ENCODE measurements at regions not wholly inside any gene's neighbourhood (a gene's known extent, or its start where the extent isn't known, plus 50 kb on each side); places are given as distances from the start of the nearest gene placed in this dataset.
"Not testable (repeated sequence)": the region's sequence is repeated elsewhere in the genome, so short reads cannot be mapped to it uniquely, and the experiment has no call there.

DNA sequence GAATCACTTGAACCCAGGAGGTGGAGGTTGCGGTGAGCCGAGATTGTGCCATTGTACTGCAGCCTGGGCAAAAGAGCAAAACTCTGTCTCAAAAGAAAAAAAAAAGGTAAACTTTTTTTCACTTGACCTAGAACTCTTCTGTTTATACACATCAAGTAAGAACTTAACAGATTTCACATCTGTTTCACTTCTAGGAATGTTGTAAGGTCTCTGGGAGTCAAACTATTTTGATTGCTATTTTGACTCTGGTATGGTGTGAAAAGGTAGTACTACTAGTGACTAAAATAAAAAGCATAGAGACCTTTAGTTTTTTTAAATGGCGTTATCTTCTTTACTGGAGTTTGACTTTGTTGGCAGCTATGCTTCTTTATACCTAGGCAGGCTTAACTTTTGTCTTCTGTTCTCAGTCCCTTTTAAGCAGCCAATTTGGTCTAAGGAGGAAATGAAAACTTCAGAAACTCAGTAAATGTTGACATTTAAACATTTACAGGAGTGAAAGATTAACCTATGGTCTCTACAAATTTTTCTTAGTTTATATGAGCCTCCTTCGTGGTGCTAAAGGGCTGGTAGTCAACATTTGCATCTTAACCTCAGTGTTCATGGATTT, 84.7 kb downstream of the METTL2B start:
- not testable (repeated sequence) for DNase-seq

DNA sequence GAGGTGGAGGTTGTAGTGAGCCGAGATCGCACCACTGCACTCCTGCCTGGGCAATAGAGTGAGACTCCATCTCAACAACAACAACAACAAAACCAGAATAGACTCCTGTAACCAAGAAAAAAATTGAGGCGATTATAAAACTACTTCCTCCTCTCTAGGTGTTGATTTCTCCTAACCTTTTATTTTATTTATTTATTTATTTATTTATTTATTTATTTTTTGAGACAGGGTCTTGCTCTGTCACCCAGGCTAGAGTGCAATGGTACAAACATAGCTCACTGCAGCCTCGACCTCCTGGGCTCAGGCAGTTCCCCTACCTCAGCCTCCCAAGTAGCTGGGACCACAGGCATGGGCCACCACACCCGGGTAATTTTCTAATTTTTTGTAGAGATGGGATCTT, 86.2 kb downstream of the METTL2B start:
- DNase-seq = not testable (repeated sequence)

DNA sequence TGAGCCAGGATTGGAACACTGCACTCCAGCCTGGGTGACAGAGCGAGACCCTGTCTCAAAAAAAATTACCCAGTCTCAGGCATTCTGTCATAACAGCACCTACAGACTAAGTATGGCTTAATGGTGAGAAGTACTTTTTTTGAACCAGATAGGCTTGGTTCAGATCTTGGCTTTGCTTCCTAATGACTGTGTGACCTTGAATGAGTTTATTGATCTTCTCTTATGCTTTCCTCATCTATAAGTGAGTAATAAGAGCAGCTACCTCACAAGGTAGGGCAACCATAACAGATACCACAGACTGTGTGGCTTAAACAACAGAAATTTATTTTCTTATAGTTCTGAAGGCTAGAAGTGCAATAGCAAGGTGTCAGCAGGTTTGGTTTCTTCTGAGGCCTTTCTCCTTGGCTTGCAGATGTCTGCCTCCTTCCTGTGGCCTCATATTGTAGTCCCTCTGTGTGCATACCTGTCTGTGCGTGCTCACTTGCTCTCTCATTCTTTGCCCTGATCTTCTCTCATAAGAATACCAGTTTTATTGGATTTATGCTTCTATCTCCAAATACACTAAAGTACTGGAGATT, 87.7 kb downstream of the METTL2B start:
- DNase-seq = not testable (repeated sequence)

DNA sequence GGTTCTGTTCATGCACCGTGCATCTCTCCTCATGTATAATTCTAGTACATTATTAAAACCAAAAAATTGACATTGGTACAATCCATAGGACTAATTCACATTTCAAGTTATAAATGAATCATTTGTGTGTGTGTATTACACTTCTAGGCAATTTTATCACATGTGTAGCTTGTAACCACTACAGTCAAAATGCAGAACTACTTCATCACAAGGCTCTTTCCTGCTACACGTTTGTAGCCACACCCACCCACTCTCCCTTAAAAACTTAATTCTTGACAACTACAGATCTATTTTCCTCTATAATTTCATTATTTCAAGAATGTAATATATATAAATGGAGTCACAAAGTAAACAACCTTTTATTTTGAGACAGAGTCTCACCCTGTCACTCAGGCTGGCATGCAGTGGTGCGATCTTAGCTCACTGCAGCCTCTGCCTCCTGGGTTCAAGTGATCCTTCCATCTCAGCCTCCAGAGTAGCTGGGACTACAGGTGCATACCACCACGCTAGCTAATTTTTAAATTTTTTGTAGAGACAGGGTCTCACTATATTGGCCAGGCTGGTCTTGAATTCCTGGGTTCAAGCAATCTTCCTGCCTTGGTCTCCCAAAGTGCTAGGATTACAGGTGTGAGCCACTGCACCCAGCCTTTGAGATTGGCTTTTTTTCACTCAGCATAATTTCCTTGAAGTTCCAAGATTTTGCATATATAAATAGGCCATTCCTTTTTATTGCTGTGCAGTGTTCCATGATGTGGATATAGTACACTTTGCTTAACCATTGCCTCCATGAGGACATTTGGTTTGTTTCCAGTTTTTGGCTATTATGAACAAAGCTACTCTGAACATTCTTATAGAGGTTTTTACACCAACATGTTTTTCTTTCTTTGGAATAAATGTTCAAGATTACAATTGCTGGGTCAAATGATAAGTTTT, 88.7 kb downstream of the METTL2B start:
- not testable (repeated sequence) for DNase-seq

DNA sequence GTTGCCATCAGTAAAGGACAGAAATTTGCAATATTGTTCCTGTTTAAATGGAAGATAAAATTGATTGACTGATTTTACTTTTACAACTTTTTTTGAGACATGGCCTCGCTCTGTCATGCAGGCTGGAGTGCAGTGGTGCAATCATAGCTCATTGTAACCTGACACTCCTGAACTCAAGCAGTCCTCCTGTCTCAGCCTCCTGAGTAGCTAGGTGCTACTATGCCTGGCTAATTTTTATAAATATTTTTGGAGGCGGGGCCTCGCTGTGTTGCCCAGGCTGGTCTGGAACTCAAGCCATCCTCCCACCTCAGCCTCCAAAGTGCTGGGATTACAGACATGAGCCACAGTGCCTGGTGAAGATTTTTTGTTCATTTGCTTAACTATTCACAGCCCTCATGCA, 96.8 kb upstream of the GARIN1A start:
- DNase-seq = not testable (repeated sequence)

DNA sequence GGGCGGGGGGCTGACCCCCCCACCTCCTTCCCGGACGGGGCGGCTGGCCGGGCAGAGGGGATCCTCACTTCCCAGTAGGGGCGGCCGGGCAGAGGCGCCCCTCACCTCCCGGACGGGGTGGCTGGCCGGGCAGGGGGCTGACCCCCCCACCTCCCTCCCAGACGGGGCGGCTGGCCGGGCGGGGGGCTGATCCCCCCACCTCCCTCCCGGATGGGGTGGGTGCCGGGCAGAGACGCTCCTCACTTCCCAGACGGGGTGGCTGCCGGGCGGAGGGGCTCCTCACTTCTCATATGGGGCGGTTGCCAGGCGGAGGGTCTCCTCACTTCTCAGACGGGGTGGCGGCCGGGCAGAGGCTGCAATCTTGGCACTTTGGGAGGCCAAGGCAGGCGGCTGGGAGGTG, 95.1 kb upstream of the GARIN1A start:
- DNase-seq = not testable (repeated sequence)

DNA sequence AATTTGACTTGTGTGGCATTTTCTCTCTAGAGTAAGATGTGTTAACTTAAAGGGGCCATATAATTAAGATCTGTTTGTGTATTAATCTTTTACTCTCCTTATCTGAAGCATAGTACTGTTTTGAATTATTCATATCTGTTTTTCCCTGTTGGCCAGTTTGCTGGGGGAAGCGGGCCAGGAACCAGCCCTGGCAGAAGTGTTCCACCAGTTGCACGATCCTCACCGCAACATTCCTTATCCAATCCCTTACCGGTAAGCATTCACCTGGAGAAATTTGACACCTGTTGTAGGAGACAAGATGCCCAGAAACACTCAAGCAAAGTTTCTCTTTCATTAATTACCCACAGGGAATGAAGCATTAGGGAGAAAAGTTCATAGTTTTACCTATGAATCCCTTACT, 92.2 kb upstream of the GARIN1A start:
- not testable (repeated sequence) for DNase-seq

DNA sequence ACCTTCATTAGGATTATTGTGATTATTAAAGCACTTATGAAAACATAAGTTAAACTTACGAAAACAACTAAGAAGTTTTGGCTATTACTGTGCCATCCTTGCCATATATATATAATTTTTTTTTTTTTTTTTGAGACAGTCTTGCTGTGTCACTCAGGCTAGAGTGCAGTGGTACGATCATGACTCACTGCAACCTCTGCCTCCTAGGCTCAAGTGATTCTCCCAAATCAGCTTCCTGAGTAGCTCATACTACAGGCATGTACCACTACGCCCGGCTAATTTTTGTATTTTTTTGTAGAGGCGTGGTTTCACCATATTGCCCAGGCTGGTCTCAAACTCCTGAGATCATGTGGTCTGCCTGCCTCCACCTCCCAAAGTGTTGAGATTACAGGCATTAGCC, 91.0 kb upstream of the GARIN1A start:
- not testable (repeated sequence) for DNase-seq

DNA sequence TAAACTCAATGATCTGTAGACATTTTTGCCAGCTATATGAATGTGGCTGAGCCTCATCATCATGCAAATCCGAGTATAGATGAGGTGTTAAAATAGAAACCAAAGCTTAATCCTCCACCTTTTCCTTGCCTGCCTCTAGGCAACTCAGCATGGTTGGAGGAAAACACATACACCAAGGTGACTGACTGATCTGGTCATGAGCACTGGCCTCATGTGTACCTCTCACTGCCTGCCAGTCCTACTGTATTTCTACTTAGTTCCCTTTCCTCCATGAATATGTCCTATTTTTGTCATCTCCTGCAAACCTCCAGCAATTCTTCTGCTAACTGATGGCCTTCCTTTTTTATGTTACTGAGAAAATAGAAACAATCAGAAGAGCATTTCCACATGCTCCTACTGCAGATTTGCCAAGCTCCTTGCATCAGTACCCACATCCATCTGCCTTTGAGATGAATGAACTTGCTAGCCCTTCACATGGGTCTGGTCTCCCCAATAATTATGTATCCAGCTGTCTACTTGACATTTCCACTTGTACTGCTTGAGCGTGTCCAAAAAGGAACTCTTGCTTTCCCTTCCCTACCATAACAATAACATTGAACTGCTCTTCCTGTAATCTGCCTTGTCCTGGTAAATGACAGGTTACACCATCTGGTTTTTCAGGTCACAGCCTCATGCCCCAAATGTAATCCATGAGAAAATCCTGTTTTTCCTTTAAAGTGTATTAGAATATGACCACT, 90.1 kb upstream of the GARIN1A start:
- DNase-seq = not testable (repeated sequence)

DNA sequence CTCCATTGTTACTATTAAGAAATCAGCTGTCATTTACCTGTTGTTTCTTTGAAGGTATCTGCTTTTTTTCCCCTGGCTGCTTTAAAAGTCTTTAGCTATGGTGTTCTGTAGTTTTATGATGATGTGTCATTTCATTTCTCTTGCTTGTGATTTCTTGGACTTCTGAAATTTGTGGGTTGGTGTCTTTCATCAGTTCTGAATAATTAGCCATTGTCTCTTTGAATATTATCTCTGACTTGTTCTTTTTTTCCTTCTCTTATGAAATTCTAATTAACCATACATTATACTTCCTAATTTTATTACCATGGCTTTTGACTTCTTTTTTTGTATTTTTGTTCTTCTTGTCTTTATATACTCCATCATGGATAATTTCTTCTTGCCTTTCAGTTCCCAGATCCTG, 85.4 kb upstream of the GARIN1A start:
- not testable (repeated sequence) for DNase-seq

DNA sequence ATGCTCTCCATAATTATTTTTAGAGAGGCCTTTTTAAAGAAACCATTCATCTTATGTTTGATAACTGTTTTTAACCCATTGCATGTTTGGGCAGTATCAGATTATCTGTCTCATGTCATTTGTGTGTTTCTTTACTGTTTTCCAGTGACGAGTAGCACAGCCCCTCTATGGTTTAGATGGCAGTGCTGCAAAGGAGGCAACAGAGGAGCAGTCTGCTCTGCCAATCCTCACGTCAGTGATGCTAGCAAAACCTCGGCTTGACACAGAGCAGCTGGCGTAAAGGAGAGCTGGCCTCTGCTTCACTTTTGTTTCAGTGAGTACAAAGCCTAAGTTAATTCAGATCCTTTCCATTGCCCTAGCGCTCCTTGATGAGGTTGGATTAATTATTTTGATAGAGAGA, 80.4 kb upstream of the GARIN1A start:
- no peak for DNase-seq

DNA sequence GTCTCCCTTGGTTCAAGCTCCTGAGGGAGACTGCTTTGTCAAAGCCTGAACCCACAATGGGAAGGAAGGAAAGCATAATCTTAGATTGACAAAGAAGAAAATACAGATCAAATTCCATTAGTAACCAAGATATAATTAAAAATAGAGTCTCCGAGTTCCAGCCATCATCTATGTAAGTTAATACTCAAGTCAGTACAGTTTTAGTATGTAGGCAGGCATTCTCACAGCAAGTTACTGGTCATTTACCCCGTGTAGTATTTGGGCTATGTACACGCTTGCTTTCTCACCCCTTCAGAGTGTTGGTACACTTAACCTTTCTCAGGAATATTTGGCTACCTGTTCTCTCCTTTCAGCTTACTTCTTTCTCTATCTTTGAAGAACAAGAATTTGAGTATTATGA, 79.9 kb upstream of the GARIN1A start:
- DNase-seq = not testable (repeated sequence)

DNA sequence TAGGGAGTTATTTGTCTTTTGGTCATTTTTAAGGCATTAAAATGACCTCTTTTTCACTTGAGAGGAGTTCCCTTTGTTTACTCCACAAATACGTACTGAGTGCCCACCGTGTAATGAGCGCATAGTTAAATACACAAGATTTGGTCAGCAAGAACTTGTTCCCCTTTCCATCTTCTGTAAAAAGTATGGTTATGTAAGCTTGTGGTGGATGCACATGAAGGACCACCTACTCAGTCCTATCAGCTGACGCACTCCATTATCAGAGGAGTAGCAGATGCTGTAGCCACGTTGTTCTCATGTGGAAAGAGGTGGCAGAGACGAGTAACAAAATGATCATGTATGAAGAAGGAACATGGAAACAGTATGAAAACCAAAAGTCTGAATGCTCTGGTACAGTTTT, 78.0 kb upstream of the GARIN1A start:
- DNase-seq = not testable (repeated sequence)

DNA sequence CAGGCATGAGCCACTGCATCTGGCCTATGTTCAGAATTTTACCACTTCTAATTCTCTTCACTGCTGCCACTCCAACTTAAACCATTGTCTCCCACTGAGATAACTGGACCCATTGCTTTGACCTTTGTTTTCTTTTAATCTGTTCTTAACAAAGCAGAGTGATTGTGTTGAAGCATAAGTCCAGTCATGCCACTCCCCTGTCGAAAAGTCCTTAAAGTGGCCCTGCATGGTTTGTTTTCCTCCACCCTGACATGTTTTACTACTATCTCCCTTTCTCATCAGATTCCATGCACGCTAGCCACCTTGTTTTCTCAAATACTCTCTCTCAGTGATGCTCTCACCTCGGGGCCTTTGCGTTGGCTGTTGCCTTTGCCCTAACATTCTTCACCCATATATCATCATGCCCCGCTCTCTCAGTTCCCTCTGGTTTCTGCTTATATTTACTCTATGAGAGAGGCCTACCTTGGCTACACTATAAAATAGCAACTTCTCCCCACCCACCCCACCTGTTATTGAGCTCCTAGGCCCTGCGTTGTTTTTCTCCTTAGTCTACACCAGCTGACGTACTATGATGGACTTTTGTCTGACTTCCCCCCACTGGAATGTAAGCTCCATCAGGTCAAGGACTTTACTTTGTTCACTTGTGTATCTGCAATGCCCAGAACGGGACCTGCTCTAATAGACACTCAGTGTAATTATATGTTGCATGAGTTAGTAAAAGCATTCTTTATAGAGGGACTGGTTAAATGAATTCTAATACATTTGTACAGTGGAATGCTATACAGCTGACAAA, 75.6 kb upstream of the GARIN1A start:
- not testable (repeated sequence) for DNase-seq

DNA sequence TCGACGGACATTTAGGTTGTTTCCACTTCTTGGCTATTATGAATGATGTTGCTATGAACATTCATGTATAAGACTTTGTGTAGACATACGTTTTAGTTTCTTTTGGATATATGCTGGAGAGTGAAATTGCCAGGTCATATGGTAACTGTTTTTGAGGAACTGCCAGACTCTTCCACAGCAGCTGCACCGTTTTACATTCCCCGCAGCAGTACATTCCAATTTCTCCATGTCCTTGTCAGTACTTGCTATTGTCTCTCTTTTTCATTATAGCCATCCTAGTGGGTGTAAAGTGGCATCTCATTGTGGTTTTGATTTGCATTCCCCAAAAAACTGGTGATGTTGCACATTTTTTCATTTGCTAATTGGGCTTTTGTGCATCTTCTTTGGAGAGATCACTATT, 73.1 kb upstream of the GARIN1A start:
- DNase-seq = not testable (repeated sequence)

DNA sequence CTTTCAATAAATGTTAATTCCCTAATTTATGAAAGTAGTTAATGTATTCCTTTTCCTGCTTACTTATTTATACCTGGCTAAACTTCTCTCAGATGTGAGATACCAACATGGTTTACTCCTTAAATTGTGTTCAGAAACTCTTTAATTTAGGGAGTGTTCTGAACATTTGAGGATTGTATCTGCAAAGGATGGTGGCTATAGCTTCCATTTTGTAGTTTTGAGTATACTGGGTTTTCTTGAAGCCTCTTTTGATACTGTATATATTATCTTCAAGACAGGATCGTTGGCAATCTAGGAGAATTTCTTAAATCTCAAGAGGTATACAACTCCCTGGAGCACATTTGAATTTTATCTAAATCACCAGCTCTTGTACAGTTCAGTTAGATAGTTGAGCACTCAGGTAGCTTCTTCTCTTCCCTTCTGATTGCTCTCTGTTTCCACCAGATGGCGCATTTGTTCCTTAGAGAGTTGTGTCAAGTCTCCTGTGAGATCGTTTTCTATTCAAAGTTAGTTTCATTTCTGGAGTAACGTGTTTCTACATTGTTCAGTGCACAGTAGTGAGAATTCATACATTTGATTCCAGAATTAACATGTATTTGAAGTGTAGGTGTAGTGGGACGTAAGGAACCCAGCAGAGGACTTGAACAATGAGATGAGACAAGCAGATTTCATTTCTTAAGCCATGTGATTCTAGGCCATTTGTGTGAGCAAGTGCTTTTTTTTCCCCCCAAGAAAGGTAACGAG, 63.2 kb upstream of the GARIN1A start:
- DNase-seq = peak; percentile 25

DNA sequence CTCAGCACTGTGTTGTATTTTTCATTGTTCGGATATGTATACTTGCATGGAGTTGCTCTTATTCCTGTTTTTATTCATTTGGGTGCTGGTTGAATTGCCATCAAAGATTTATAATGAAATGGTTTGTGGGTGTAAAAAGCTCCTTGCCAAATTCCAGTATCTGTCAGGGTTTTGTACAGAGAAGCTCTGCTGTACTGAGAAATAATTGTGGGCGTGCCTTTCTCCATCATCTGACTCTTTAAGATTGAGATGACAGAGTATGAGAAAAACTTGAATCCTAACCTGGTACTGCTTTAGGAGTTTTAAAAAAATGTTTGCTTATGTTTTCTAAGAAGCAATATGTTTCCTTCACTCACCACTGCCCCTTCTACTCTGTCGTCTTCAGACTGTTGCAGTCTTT, 58.7 kb upstream of the GARIN1A start:
- DNase-seq = not testable (repeated sequence)

DNA sequence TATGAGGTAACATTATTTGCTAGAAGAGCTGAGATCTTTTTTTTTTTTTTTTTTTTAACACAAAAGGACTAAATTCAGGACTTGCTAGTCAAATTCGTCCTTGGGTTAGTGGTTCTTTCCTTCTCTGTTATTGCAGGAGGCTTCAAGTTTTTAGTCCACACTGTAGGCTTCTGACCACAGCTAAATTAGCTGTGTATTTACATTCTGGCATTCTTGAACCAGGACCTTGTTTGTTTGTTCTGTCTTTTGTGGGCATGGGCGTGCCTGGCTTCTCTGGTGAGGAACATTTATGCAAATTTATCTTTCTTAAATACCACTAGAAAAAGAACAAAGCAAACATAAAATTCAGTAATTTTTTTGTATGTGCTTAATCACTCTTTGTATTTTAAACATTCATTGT, 57.3 kb upstream of the GARIN1A start:
- DNase-seq = not testable (repeated sequence)

DNA sequence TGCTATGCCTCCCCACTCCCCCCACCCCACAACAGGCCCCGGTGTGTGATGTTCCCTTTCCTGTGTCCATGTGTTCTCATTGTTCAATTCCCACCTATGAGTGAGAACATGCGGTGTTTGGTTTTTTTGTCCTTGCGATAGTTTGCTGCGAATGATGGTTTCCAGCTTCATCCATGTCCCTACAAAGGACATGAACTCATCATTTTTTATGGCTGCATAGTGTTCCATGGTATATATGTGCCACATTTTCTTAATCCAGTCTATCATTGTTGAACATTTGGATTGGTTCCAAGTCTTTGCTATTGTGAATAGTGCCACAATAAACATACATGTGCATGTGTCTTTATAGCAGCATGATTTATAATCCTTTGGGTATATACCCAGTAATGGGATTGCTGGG, 55.3 kb upstream of the GARIN1A start:
- DNase-seq = not testable (repeated sequence)

Measured in NCI-H748 treated with DMSO at 0.1 percent for 48 hours (cell line).